ENCODE measurements at regions not wholly inside any gene's neighbourhood (a gene's known extent, or its start where the extent isn't known, plus 50 kb on each side); places are given as distances from the start of the nearest gene placed in this dataset.

DNA sequence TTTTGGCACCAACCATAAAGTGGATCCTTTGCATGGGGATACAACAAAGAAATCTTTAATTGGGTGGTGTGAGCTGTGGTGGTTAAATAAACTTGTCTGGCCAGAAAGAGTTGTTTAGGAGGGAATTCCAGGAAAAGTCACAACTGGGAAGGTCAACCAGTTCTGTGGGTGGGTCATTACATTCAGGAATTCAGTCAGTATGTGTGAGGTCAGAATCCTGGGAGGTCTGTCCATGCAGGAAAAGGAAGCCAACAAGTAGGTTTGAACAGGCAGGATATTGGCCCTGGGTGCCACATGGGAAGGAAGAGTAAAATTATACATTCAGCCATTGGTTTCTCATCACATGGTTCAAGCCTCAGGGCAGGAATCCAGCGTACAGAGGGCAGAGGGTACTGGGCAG lies 162.3 kb upstream of the ADAMTS5 start:
- H3K36me3 ChIP-seq (replicated peaks in 1 of 2; ENCODE audit: insufficient read depth in 1 of 2, low read depth in 2 of 2), result no peaks in the 10 kb centered on the region
- no peak overlapping the region for H3K27ac ChIP-seq
- peaks cover 8% of the 10 kb centered on the region for H3K4me1 ChIP-seq
- ATAC-seq (no peak), DNase-seq (no peak)
- no peak overlapping the region for H3K4me3 ChIP-seq
- H3K9me3 ChIP-seq, result no peaks in the 10 kb centered on the region
- H3K27me3 ChIP-seq, result no peaks in the 10 kb centered on the region
- intact Hi-C loops (cut with DNase I), result no loop called here
- no peak for TF ChIP-seq POLR2A (IDR thresholded peaks at IDR 0.05)
- TF ChIP-seq, protein P1, sequence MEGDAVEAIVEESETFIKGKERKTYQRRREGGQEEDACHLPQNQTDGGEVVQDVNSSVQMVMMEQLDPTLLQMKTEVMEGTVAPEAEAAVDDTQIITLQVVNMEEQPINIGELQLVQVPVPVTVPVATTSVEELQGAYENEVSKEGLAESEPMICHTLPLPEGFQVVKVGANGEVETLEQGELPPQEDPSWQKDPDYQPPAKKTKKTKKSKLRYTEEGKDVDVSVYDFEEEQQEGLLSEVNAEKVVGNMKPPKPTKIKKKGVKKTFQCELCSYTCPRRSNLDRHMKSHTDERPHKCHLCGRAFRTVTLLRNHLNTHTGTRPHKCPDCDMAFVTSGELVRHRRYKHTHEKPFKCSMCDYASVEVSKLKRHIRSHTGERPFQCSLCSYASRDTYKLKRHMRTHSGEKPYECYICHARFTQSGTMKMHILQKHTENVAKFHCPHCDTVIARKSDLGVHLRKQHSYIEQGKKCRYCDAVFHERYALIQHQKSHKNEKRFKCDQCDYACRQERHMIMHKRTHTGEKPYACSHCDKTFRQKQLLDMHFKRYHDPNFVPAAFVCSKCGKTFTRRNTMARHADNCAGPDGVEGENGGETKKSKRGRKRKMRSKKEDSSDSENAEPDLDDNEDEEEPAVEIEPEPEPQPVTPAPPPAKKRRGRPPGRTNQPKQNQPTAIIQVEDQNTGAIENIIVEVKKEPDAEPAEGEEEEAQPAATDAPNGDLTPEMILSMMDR (IDR thresholded peaks at IDR 0.05), result no peak
- WGBS, 2 donors, result 75 to 89% methylated on average over 1 of the region's 1 CpG

DNA sequence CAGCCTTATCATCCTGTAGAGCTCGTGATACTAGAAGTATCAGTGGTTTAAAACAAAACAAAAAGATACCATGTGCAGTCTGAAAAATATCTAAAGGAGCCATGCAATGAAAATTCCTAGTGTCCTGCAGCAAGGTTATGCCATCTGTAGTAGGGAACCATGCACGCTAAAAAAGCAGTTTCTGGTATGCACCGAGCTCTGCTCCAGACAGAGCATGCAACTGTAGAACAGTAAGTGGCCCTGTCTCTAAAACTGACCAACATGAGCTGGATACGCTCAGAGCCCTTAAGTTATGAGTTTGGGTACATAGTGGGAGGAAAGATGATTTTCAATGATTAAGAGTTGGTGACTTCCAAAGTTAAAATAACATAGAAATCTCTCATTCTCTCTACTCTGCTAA lies 159.3 kb upstream of the ADAMTS5 start:
- Histone ChIP-seq H3K4me3 (no peak overlapping the region), H3K36me3 (replicated peaks in 1 of 2; ENCODE audit: insufficient read depth in 1 of 2, low read depth in 2 of 2) (no peaks in the 10 kb centered on the region), H3K27me3 (no peaks in the 10 kb centered on the region), H3K4me1 (no peaks in the 10 kb centered on the region), H3K27ac (no peak overlapping the region), H3K9me3 (no peaks in the 10 kb centered on the region)
- intact Hi-C loops (cut with DNase I), result no loop called here
- no peak for ATAC-seq
- 77 to 79% methylated on average over 4 of the region's 4 CpGs for WGBS, 2 donors
- TF ChIP-seq, protein P1 (IDR thresholded peaks at IDR 0.05), result no peak
- TF ChIP-seq POLR2A (IDR thresholded peaks at IDR 0.05), result no peak
- DNase-seq, result no peak

DNA sequence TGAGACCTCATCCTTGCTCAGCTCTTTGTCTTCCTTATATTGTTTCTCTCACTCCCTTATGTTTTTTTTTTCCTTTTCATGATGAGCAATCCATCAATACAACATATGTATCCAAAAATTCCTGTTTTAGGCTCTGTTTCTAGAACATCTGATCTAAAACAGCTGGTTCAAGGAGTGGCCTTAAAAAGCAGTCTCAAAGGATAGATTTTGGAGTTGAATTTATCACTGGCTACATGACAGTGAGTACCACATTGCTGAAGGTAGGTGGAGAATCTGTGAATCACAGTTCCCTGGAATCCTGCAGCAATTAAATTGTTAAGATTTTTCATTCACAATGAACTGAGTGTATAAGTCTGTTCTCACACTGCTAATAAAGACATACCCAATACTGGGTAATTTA lies 155.8 kb upstream of the ADAMTS5 start:
- DNase-seq (no peak), ATAC-seq (no peak)
- Histone ChIP-seq H3K4me1 (no peaks in the 10 kb centered on the region), H3K4me3 (no peak overlapping the region), H3K9me3 (no peaks in the 10 kb centered on the region), H3K27me3 (no peaks in the 10 kb centered on the region), H3K36me3 (replicated peaks in 1 of 2; ENCODE audit: insufficient read depth in 1 of 2, low read depth in 2 of 2) (no peaks in the 10 kb centered on the region), H3K27ac (no peak overlapping the region)
- no peak for TF ChIP-seq POLR2A (IDR thresholded peaks at IDR 0.05)
- TF ChIP-seq, protein P1 (IDR thresholded peaks at IDR 0.05), result no peak
- intact Hi-C loops (cut with DNase I), result no loop called here

DNA sequence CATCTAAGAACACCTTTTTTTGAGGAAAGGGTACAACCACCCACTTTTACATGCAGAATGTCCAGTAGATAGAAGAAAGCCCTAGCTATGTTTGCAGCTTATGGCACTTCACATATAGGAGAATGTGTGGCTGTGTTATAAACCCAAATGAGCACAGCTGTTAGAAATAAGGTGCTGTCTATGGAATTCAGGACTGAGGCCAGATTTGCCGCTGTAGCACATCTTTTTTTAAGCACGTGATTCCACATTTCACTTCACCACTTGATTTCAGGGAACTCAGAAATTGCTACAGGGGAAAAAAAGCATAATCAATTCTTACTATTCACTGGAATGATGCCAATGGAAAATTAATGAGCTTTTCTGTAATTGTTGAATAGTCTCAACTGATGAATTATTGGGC lies 147.2 kb upstream of the ADAMTS5 start:
- no peak for TF ChIP-seq POLR2A (IDR thresholded peaks at IDR 0.05)
- TF ChIP-seq, protein P1 (IDR thresholded peaks at IDR 0.05), result no peak
- intact Hi-C loops (cut with DNase I), result no loop called here
- no peaks in the 10 kb centered on the region for H3K27me3 ChIP-seq
- no peak overlapping the region for H3K4me3 ChIP-seq
- H3K36me3 ChIP-seq (replicated peaks in 1 of 2; ENCODE audit: insufficient read depth in 1 of 2, low read depth in 2 of 2), result no peaks in the 10 kb centered on the region
- no peak for DNase-seq
- WGBS, 2 donors, result 87 to 96% methylated on average over 2 of the region's 2 CpGs
- H3K4me1 ChIP-seq, result no peaks in the 10 kb centered on the region
- no peak for ATAC-seq
- H3K27ac ChIP-seq, result no peak overlapping the region
- H3K9me3 ChIP-seq, result no peaks in the 10 kb centered on the region

DNA sequence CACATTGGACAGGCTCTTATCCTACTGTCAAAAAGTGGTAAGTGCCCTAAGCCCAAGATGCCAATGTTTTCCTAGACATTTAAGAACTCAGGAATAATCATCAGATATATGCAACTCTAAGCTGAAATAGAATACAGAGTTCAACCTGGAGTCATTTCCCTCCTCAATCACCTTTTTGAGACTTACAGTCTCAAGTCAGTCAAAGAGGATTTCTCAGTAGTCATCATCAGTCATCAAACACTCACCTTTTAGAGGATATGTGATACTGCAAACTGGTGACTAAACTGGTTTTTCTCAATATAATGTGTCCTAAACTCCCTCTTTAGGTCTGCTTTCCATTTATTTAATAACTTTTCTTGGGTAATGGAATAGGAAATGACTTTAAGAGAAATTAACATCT lies 145.3 kb upstream of the ADAMTS5 start:
- no peak for ATAC-seq
- TF ChIP-seq, protein P1 (IDR thresholded peaks at IDR 0.05), result no peak
- no peak for TF ChIP-seq POLR2A (IDR thresholded peaks at IDR 0.05)
- Histone ChIP-seq H3K27ac (no peak overlapping the region), H3K36me3 (replicated peaks in 1 of 2; ENCODE audit: insufficient read depth in 1 of 2, low read depth in 2 of 2) (no peaks in the 10 kb centered on the region), H3K4me3 (no peak overlapping the region), H3K27me3 (no peaks in the 10 kb centered on the region), H3K9me3 (no peaks in the 10 kb centered on the region), H3K4me1 (no peaks in the 10 kb centered on the region)
- no peak for DNase-seq
- intact Hi-C loops (cut with DNase I), result no loop called here
